Activated T-helper 2 cell treated with anti-CD3 and anti-CD28 coated beads, Interferon-gamma antibody, Interleukin-2, Interleukin-4, amounts not matched to agents 10 μg/mL and 5 μg/mL and 100 μg/mL, durations not matched to agents 14 hours and 24 hours and 36 hours (primary cell): ENCODE measurements at regions not wholly inside any gene's neighbourhood (a gene's known extent, or its start where the extent isn't known, plus 50 kb on each side); places are given as distances from the start of the nearest gene placed in this dataset.
"Not testable (repeated sequence)": the region's sequence is repeated elsewhere in the genome, so short reads cannot be mapped to it uniquely, and the experiment has no call there.

ENCODE experiments used
- DNase-seq: peaks from one replicate; pipeline ENCODE4 v3.0.0; 2021; ENCODE audit warnings: low spot score
- H3K27ac Mint-ChIP-seq: one replicate; pipeline ENCODE4 v1.8.0; 2021; ENCODE audit warnings: mixed read lengths
- H3K27me3 Mint-ChIP-seq: one replicate; pipeline ENCODE4 v1.8.0; 2021; ENCODE audit warnings: low read depth, mixed read lengths
- H3K36me3 Mint-ChIP-seq: one replicate; pipeline ENCODE4 v1.8.0; 2021; ENCODE audit warnings: low read depth, mixed read lengths
- H3K4me1 Mint-ChIP-seq: one replicate; pipeline ENCODE4 v1.8.0; 2021; ENCODE audit warnings: low read depth, mixed read lengths
- H3K4me3 Mint-ChIP-seq: one replicate; pipeline ENCODE4 v1.8.0; 2021; ENCODE audit warnings: low read depth, mild to moderate bottlenecking, moderate library complexity, mixed read lengths
- H3K9me3 Mint-ChIP-seq: one replicate; pipeline ENCODE4 v1.8.0; 2021; ENCODE audit warnings: mixed read lengths
- intact Hi-C: fragments of 100-400 bp; cut with micrococcal nuclease; formaldehyde crosslinking; loops from one replicate; pipeline ENCODE4 v1.15.1; 2023

DNA sequence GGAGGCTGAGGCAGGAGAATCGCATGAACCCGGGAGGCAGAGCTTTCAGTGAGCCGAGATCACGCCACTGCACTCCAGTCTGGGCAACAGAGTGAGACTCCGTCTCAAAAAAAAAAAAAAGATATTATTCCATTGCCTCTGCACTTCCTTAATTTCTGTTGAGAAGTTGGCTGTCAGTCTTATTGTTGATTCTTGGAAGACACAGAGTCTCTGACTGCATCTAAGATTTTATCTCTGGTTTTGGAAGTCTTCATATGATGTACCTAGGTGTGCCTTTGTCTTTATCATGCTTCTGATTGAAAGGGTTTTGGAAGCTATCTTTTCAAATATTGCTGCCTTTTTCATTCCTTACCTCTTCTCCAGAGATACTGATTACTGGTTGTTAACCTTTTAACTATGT is 160.4 kb downstream of the NPIPB11 start:
- intact Hi-C loops, result not testable (repeated sequence)

DNA sequence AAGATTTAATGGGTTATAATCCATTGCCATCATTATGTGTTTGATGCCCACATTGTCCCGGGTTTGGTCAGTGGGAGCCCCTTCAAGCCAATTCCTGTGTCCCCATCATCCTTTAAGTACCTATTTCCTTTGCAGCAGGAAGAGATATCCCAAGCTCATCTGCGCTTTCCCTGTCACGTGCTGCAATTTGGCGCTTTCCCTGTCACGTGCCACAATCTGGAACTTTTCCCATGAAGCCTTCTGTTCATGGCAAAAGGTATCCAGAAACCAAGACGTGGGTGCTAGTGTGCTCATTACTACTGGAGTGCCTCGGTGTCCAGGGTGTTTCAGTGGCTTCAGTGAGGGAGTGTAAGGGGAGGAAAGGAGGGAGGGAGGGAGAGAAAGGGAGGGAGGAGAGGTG is 168.5 kb downstream of the NPIPB11 start:
- Mint-ChIP-seq H3K27ac (no peak overlapping the region), H3K4me3 (no peak overlapping the region), H3K9me3 (peaks cover 6% of the 10 kb centered on the region), H3K36me3 (peaks cover 7% of the 10 kb centered on the region), H3K4me1 (no peaks in the 10 kb centered on the region), H3K27me3 (no peaks in the 10 kb centered on the region)
- intact Hi-C loops, result no loop called here
- DNase-seq, result no peak

More for the DNA sequence above, 160.4 kb downstream of the NPIPB11 start:
- not testable (repeated sequence) for DNase-seq, H3K4me1 Mint-ChIP-seq, H3K27me3 Mint-ChIP-seq, H3K27ac Mint-ChIP-seq, H3K4me3 Mint-ChIP-seq
- Mint-ChIP-seq H3K9me3 (peaks cover 15% of the 10 kb centered on the region), H3K36me3 (peaks cover 19% of the 10 kb centered on the region)

GRCh38 chr16:29237495-29237894 is 169.0 kb downstream of the NPIPB11 start:
- H3K27ac Mint-ChIP-seq, H3K36me3 Mint-ChIP-seq, H3K27me3 Mint-ChIP-seq, H3K4me3 Mint-ChIP-seq, intact Hi-C loops, DNase-seq, H3K9me3 Mint-ChIP-seq, H3K4me1 Mint-ChIP-seq: not testable (repeated sequence)

DNA sequence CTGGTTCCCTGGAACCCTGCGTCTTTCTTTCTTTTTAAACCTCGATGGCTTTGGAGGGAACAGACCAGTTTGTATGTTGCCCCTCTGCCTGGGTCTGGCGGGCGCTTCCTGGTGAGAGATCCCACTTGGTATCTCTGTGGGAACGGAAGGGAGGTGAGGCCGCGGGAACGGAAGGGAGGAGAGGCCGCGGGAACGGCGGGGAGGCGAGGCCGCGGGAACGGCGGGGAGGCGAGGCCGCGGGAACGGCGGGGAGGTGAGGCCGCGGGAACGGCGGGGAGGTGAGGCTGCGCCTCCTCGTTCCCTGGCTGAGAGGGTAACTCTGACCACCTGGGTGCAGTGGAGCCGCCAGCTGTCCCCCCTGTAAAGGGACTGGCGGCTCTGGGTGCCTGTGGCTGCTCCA is 169.5 kb downstream of the NPIPB11 start:
- DNase-seq, intact Hi-C loops, H3K36me3 Mint-ChIP-seq, H3K4me1 Mint-ChIP-seq, H3K4me3 Mint-ChIP-seq, H3K9me3 Mint-ChIP-seq, H3K27me3 Mint-ChIP-seq, H3K27ac Mint-ChIP-seq: not testable (repeated sequence)

GRCh38 chr16:29235836-29236370 is 170.6 kb downstream of the NPIPB11 start:
- intact Hi-C loops, H3K4me1 Mint-ChIP-seq, H3K36me3 Mint-ChIP-seq, H3K27me3 Mint-ChIP-seq, H3K4me3 Mint-ChIP-seq, DNase-seq, H3K9me3 Mint-ChIP-seq, H3K27ac Mint-ChIP-seq: not testable (repeated sequence)

- H3K36me3 Mint-ChIP-seq, H3K9me3 Mint-ChIP-seq, H3K4me1 Mint-ChIP-seq, H3K4me3 Mint-ChIP-seq, DNase-seq, intact Hi-C loops, H3K27me3 Mint-ChIP-seq, H3K27ac Mint-ChIP-seq: not testable (repeated sequence)
These were observed 171.8 kb downstream of the NPIPB11 start for GRCh38 chr16:29234536-29235275.

- DNase-seq, intact Hi-C loops, H3K27ac Mint-ChIP-seq, H3K9me3 Mint-ChIP-seq, H3K36me3 Mint-ChIP-seq, H3K4me1 Mint-ChIP-seq, H3K4me3 Mint-ChIP-seq, H3K27me3 Mint-ChIP-seq: not testable (repeated sequence)
These were observed 172.7 kb downstream of the NPIPB11 start for GRCh38 chr16:29233705-29234404.

GRCh38 chr16:29232811-29233704 is 173.5 kb downstream of the NPIPB11 start:
- H3K4me3 Mint-ChIP-seq, result no peak overlapping the region
- H3K9me3 Mint-ChIP-seq, result no peaks in the 10 kb centered on the region
- no peak for DNase-seq
- no peaks in the 10 kb centered on the region for H3K27me3 Mint-ChIP-seq
- intact Hi-C loops, result no loop called here
- no peaks in the 10 kb centered on the region for H3K36me3 Mint-ChIP-seq
- H3K27ac Mint-ChIP-seq, result no peak overlapping the region
- peaks cover 4% of the 10 kb centered on the region for H3K4me1 Mint-ChIP-seq

DNA sequence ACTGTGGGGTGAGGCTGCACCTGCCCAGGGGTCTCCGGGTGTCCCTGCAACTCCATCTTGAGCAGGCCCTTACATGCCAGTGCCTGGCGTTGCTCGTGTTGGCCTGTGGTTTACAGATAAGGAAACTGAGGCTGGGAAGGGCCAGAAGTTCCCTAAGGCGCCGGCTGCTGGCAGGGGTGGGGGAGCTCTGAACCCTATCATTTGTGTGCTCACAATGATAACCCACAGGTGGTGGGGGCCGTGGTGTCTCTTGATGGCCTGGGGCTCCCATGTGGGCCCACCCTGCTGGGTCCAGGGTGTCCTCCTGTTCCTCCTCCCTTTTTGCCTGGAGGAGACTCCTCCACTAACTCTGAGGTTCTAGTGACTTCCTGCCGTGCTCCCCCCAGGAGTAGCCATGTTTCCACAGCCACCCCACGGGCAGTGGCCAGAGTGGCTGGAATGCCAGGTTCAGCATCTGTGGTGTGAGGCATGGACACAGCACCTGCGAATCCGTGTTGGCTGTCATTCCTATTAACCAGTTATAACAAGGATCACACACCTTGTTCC is 174.3 kb downstream of the NPIPB11 start:
- H3K27ac Mint-ChIP-seq, H3K4me1 Mint-ChIP-seq, intact Hi-C loops, DNase-seq, H3K36me3 Mint-ChIP-seq, H3K27me3 Mint-ChIP-seq, H3K4me3 Mint-ChIP-seq, H3K9me3 Mint-ChIP-seq: not testable (repeated sequence)

GRCh38 chr16:29231244-29231643 is 175.3 kb downstream of the NPIPB11 start:
- intact Hi-C loops, result no loop called here
- Mint-ChIP-seq H3K4me1 (peaks cover 7% of the 10 kb centered on the region), H3K9me3 (peaks cover 7% of the 10 kb centered on the region), H3K27ac (no peak overlapping the region), H3K27me3 (no peaks in the 10 kb centered on the region), H3K36me3 (no peaks in the 10 kb centered on the region), H3K4me3 (no peak overlapping the region)
- no peak for DNase-seq

GRCh38 chr16:29230671-29231096 is 175.8 kb downstream of the NPIPB11 start:
- Mint-ChIP-seq H3K4me3 (no peak overlapping the region), H3K36me3 (no peaks in the 10 kb centered on the region), H3K27me3 (no peaks in the 10 kb centered on the region), H3K27ac (no peak overlapping the region), H3K9me3 (peaks cover 8% of the 10 kb centered on the region), H3K4me1 (peaks cover 7% of the 10 kb centered on the region)
- intact Hi-C loops, result no loop called here
- DNase-seq, result no peak

- H3K36me3 Mint-ChIP-seq, H3K4me1 Mint-ChIP-seq, DNase-seq, H3K27me3 Mint-ChIP-seq, H3K4me3 Mint-ChIP-seq, intact Hi-C loops, H3K27ac Mint-ChIP-seq, H3K9me3 Mint-ChIP-seq: not testable (repeated sequence)
These were observed 176.4 kb downstream of the NPIPB11 start for GRCh38 chr16:29230006-29230668.
